ENCODE measurements at regions not wholly inside any gene's neighbourhood (a gene's known extent, or its start where the extent isn't known, plus 50 kb on each side); places are given as distances from the start of the nearest gene placed in this dataset.
A peak's percentile ranks its signal among the peaks of the same experiment; 100 is the strongest.

DNA sequence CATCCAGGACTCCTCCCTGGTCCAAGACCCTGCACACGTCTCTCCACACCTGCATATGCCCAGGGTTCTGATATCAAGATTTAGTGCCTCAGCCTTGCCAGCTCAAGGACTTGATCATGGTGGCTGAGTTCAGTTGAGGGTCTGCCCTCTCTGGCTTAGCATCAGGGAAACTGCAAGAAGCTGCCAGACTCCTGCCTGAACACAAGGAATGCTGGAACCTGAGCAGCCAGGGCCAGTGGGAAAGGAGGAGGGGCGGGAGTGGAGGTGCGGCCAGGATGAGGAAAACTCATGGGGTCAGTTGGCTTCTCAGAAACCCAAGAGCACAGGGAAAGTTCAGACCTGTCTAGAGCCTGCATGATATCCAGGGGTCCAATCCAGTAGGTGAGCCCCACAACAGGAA lies 546.1 kb downstream of the BUD13 start:
- Histone ChIP-seq H4K20me1 (ENCODE audit: control insufficient read depth, extremely low read depth, insufficient read depth, low read length) (no peaks in the 10 kb centered on the region), H3K4me3 (replicated peaks in 1 of 4; ENCODE audit: control extremely low read depth in 1 of 4, insufficient read depth in 1 of 4, low read depth in 3 of 4, low read length in 4 of 4) (no peak overlapping the region), H2AFZ (ENCODE audit: low read length) (no peak overlapping the region), H3K4me2 (ENCODE audit: extremely low read depth, insufficient read depth, low read length) (no peak overlapping the region), H3K79me2 (ENCODE audit: control insufficient read depth, insufficient read depth, low read length) (no peaks in the 10 kb centered on the region), H3K27me3 (ENCODE audit: control insufficient read depth, insufficient read depth, low read length) (no peaks in the 10 kb centered on the region), H3K36me3 (ENCODE audit: control insufficient read depth, insufficient read depth, low read length) (no peaks in the 10 kb centered on the region), H3K9me3 (ENCODE audit: control insufficient read depth, insufficient read depth, low read depth, low read length) (no peaks in the 10 kb centered on the region), H3K9ac (ENCODE audit: insufficient read depth, low read length) (no peak overlapping the region), H3K27ac (ENCODE audit: insufficient read depth, low read length) (no peak overlapping the region), H3K4me1 (ENCODE audit: control insufficient read depth, extremely low read depth, insufficient read depth, low read length) (no peaks in the 10 kb centered on the region)
- no peak for DNase-seq (ENCODE audit: low read depth in 2 of 2)
- TF ChIP-seq, protein P1, sequence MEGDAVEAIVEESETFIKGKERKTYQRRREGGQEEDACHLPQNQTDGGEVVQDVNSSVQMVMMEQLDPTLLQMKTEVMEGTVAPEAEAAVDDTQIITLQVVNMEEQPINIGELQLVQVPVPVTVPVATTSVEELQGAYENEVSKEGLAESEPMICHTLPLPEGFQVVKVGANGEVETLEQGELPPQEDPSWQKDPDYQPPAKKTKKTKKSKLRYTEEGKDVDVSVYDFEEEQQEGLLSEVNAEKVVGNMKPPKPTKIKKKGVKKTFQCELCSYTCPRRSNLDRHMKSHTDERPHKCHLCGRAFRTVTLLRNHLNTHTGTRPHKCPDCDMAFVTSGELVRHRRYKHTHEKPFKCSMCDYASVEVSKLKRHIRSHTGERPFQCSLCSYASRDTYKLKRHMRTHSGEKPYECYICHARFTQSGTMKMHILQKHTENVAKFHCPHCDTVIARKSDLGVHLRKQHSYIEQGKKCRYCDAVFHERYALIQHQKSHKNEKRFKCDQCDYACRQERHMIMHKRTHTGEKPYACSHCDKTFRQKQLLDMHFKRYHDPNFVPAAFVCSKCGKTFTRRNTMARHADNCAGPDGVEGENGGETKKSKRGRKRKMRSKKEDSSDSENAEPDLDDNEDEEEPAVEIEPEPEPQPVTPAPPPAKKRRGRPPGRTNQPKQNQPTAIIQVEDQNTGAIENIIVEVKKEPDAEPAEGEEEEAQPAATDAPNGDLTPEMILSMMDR (conservative IDR thresholded peaks at IDR 0.05 in 1 of 2, IDR thresholded peaks at IDR 0.05 in 1 of 2; ENCODE audit: low read depth in 1 of 2, low read length in 2 of 2) = no peak
- no peak for TF ChIP-seq EZH2 (IDR thresholded peaks at IDR 0.05; ENCODE audit: low read length, missing control alignments)

DNA sequence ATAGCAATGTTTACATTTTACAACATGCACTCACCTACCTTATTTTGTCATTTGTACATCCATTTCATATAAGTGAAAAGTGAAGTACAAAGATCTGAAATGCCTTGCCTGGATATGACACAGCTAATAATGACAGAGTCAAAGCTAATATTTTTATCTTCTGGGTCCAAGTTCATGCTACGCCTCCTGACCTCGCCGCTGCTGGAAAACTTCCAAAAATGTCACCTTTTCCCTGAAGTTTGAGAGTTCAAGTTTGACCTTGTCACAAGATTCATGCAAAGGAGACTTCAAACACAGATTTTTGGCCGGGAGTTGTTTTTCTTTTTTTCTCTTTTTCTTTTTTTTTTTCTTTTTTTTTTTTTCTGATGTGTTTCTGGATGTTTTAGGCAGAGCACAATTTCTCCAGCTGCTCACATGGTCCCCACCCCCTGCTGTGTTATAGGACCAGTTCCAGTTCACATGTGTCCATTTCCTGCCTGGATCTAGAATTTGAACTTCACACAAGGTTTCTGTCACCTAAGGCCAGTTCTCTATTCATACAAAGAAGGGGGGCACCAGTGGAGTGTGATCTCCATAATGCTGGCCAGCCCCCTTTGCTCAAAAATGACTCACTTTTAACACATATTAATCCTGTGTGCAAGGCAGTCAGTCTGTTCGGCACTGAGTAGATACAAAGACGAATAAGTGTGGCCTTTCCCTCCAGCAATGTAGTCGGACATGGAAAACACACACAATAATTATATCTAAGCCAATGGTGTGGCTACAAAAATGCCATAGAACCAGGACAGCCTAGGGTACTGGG lies 546.8 kb downstream of the BUD13 start:
- peak in 1 of 2 donors; percentile 17 for DNase-seq (ENCODE audit: low read depth in 2 of 2)
- Histone ChIP-seq H4K20me1 (ENCODE audit: control insufficient read depth, extremely low read depth, insufficient read depth, low read length) (no peaks in the 10 kb centered on the region), H3K36me3 (ENCODE audit: control insufficient read depth, insufficient read depth, low read length) (no peaks in the 10 kb centered on the region), H3K27me3 (ENCODE audit: control insufficient read depth, insufficient read depth, low read length) (no peaks in the 10 kb centered on the region), H3K4me1 (ENCODE audit: control insufficient read depth, extremely low read depth, insufficient read depth, low read length) (no peaks in the 10 kb centered on the region), H3K79me2 (ENCODE audit: control insufficient read depth, insufficient read depth, low read length) (no peaks in the 10 kb centered on the region), H3K27ac (ENCODE audit: insufficient read depth, low read length) (no peak overlapping the region), H2AFZ (ENCODE audit: low read length) (no peak overlapping the region), H3K9me3 (ENCODE audit: control insufficient read depth, insufficient read depth, low read depth, low read length) (no peaks in the 10 kb centered on the region), H3K9ac (ENCODE audit: insufficient read depth, low read length) (no peak overlapping the region), H3K4me3 (replicated peaks in 1 of 4; ENCODE audit: control extremely low read depth in 1 of 4, insufficient read depth in 1 of 4, low read depth in 3 of 4, low read length in 4 of 4) (no peak overlapping the region), H3K4me2 (ENCODE audit: extremely low read depth, insufficient read depth, low read length) (no peak overlapping the region)
- TF ChIP-seq, protein P1 (conservative IDR thresholded peaks at IDR 0.05 in 1 of 2, IDR thresholded peaks at IDR 0.05 in 1 of 2; ENCODE audit: low read depth in 1 of 2, low read length in 2 of 2) = no peak
- TF ChIP-seq EZH2 (IDR thresholded peaks at IDR 0.05; ENCODE audit: low read length, missing control alignments) = no peak

DNA sequence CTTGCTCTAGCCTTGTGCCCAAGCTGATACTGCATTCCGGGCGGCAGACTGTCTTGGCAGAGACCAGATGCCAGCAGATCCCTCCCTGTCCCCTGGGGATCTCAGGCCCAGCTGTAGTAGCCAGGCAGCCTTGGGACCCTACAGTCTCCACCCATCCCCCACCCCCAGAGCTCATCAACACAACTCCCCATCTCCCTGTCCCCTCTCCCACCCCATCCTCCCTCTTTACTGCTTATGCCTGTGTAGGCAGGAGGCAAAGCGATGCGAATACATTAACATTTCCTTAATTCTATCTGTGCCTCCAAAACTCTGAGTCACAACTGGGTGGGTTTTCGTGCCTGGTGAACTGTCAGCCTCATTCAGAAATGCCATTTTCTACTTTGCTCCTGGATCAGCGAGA lies 547.6 kb downstream of the BUD13 start:
- Histone ChIP-seq H3K27ac (ENCODE audit: insufficient read depth, low read length) (no peak overlapping the region), H3K79me2 (ENCODE audit: control insufficient read depth, insufficient read depth, low read length) (no peaks in the 10 kb centered on the region)

More for the DNA sequence above, 547.6 kb downstream of the BUD13 start:
- no peaks in the 10 kb centered on the region for H3K27me3 ChIP-seq (ENCODE audit: control insufficient read depth, insufficient read depth, low read length)
- H3K4me1 ChIP-seq (ENCODE audit: control insufficient read depth, extremely low read depth, insufficient read depth, low read length) = no peaks in the 10 kb centered on the region
- peak in 1 of 2 donors; percentile 21 for DNase-seq (ENCODE audit: low read depth in 2 of 2)
- H3K9me3 ChIP-seq (ENCODE audit: control insufficient read depth, insufficient read depth, low read depth, low read length) = no peaks in the 10 kb centered on the region
- TF ChIP-seq EZH2 (IDR thresholded peaks at IDR 0.05; ENCODE audit: low read length, missing control alignments) = no peak
- TF ChIP-seq, protein P1 (conservative IDR thresholded peaks at IDR 0.05 in 1 of 2, IDR thresholded peaks at IDR 0.05 in 1 of 2; ENCODE audit: low read depth in 1 of 2, low read length in 2 of 2) = no peak
- H3K4me3 ChIP-seq (replicated peaks in 1 of 4; ENCODE audit: control extremely low read depth in 1 of 4, insufficient read depth in 1 of 4, low read depth in 3 of 4, low read length in 4 of 4) = no peak overlapping the region
- H3K9ac ChIP-seq (ENCODE audit: insufficient read depth, low read length) = no peak overlapping the region
- no peak overlapping the region for H3K4me2 ChIP-seq (ENCODE audit: extremely low read depth, insufficient read depth, low read length)
- H4K20me1 ChIP-seq (ENCODE audit: control insufficient read depth, extremely low read depth, insufficient read depth, low read length) = no peaks in the 10 kb centered on the region
- H3K36me3 ChIP-seq (ENCODE audit: control insufficient read depth, insufficient read depth, low read length) = no peaks in the 10 kb centered on the region
- H2AFZ ChIP-seq (ENCODE audit: low read length) = no peak overlapping the region
